CD14-positive monocyte (primary cell): ENCODE measurements at regions not wholly inside any gene's neighbourhood (a gene's known extent, or its start where the extent isn't known, plus 50 kb on each side); places are given as distances from the start of the nearest gene placed in this dataset.

ENCODE experiments used
- DNase-seq, 3 donors: peaks; one replicate each; pipeline ENCODE4 v3.0.0-alpha.2; 2011 to 2022
- H2AFZ ChIP-seq: 2 replicates; pipeline ENCODE4 v1.6.0; 2012; ENCODE audit warnings: mild to moderate bottlenecking, low read depth, low read length, inconsistent platforms; ENCODE audit not compliant: insufficient read depth, poor library complexity, severe bottlenecking
- H3K27ac ChIP-seq, 2 donors: 1 replicate in 1 of 2; 2 replicates in 1 of 2; pipeline ENCODE4 v1.5.1; 2012 to 2013; ENCODE audit warnings: low read length in 2 of 2, control low read depth in 1 of 2, inconsistent platforms in 1 of 2, low read depth in 1 of 2, mild to moderate bottlenecking in 1 of 2
- H3K27me3 ChIP-seq, 2 donors: one replicate each; pipeline versions ENCODE4 v1.6.0 to v1.6.1; 2011 to 2013; ENCODE audit warnings: low read length in 2 of 2; ENCODE audit not compliant: control insufficient read depth in 2 of 2, insufficient read depth in 2 of 2
- H3K36me3 ChIP-seq, 2 donors: replicated peaks in 1 of 2; 1 replicate in 1 of 2; 2 replicates in 1 of 2; pipeline versions ENCODE4 v1.5.1 to v1.6.1; 2012 to 2013; ENCODE audit warnings: low read length in 2 of 2, control low read depth in 1 of 2, inconsistent platforms in 1 of 2, mild to moderate bottlenecking in 1 of 2; ENCODE audit not compliant: insufficient read depth in 2 of 2, control insufficient read depth in 1 of 2
- H3K4me1 ChIP-seq, 2 donors: 1 replicate in 1 of 2; 2 replicates in 1 of 2; pipeline versions ENCODE4 v1.5.1 to v1.6.1; 2012 to 2013; ENCODE audit warnings: low read length in 2 of 2, control low read depth in 1 of 2, inconsistent platforms in 1 of 2, mild to moderate bottlenecking in 1 of 2, moderate library complexity in 1 of 2; ENCODE audit not compliant: insufficient read depth in 2 of 2, control insufficient read depth in 1 of 2
- H3K4me2 ChIP-seq: replicated peaks from 2 replicates; pipeline ENCODE3; 2012; ENCODE audit warnings: low read length, moderate library complexity, mild to moderate bottlenecking; ENCODE audit not compliant: poor library complexity, severe bottlenecking; ENCODE audit errors: extremely low read depth
- H3K4me3 ChIP-seq, 3 experiments: fragments of 200-600 bp in 1 of 3; sonication (generic) in 1 of 3; replicated peaks in 1 of 3; 1 replicate in 2 of 3; 2 replicates in 1 of 3; pipeline ENCODE4 v1.5.1; 2011 to 2013; ENCODE audit warnings: low read length in 3 of 3, mild to moderate bottlenecking in 3 of 3, control low read depth in 2 of 3, low read depth in 2 of 3, inconsistent platforms in 1 of 3, moderate library complexity in 1 of 3
- H3K79me2 ChIP-seq: 2 replicates; pipeline ENCODE4 v1.6.0; 2012; ENCODE audit warnings: mild to moderate bottlenecking, control low read depth, inconsistent platforms, low read length, moderate library complexity; ENCODE audit not compliant: insufficient read depth
- H3K9ac ChIP-seq: 2 replicates; pipeline ENCODE4 v1.6.0; 2017; ENCODE audit warnings: low read length, mild to moderate bottlenecking; ENCODE audit not compliant: insufficient read depth, poor library complexity, severe bottlenecking
- H3K9me3 ChIP-seq, 2 donors: replicated peaks in 1 of 2; 1 replicate in 1 of 2; 2 replicates in 1 of 2; pipeline versions ENCODE4 v1.5.1 to v1.6.1; 2012 to 2013; ENCODE audit warnings: low read length in 2 of 2, control low read depth in 1 of 2; ENCODE audit not compliant: control insufficient read depth in 1 of 2, insufficient read depth in 1 of 2
- H4K20me1 ChIP-seq: 2 replicates; pipeline ENCODE4 v1.6.0; 2012; ENCODE audit warnings: mild to moderate bottlenecking, low read length, control low read depth, moderate library complexity; ENCODE audit not compliant: insufficient read depth
- H3K27ac Mint-ChIP-seq, 7 donors: one replicate each; pipeline ENCODE4 v1.8.0; 2020; ENCODE audit warnings: mild to moderate bottlenecking in 7 of 7, mixed read lengths in 7 of 7, moderate library complexity in 6 of 7, inconsistent platforms in 2 of 7
- H3K27me3 Mint-ChIP-seq, 3 donors: one replicate each; pipeline ENCODE4 v1.8.0; 2021 to 2022; ENCODE audit warnings: low read depth in 3 of 3, mild to moderate bottlenecking in 3 of 3, mixed read lengths in 3 of 3, moderate library complexity in 3 of 3, inconsistent platforms in 1 of 3
- H3K36me3 Mint-ChIP-seq, 2 donors: one replicate each; pipeline ENCODE4 v1.8.0; 2020; ENCODE audit warnings: mixed read lengths in 2 of 2, inconsistent platforms in 1 of 2, mild to moderate bottlenecking in 1 of 2
- H3K4me1 Mint-ChIP-seq: one replicate; pipeline ENCODE4 v1.8.0; 2020; ENCODE audit warnings: mild to moderate bottlenecking, mixed read lengths
- H3K4me3 Mint-ChIP-seq, 2 donors: one replicate each; pipeline ENCODE4 v1.8.0; 2020; ENCODE audit warnings: mild to moderate bottlenecking in 2 of 2, mixed read lengths in 2 of 2, moderate library complexity in 1 of 2
- H3K9me3 Mint-ChIP-seq, 7 donors: one replicate each; pipeline ENCODE4 v1.8.0; 2020 to 2022; ENCODE audit warnings: mixed read lengths in 7 of 7, mild to moderate bottlenecking in 6 of 7, moderate library complexity in 6 of 7, inconsistent platforms in 2 of 7
- CTCF ChIP-seq: fragments of 200-600 bp; IDR thresholded peaks from one replicate; pipeline ENCODE4 v1.8.0; 2022; ENCODE audit warnings: antibody characterized with exemption, mild to moderate bottlenecking
- WGBS: methylation state at CpG from one replicate; pipeline ENCODE4 v1.1.5; 2013; ENCODE audit warnings: missing lambda C conversion rate; ENCODE audit not compliant: insufficient coverage; 5-methylcytosine and 5-hydroxymethylcytosine counted together
- intact Hi-C, 2 donors: fragments of 100-400 bp; cut with micrococcal nuclease; formaldehyde crosslinking; loops; one replicate each; pipeline versions ENCODE4 v1.15.0 to v1.15.1; 2023

- no peak overlapping the region for H3K4me3 Mint-ChIP-seq
- Histone ChIP-seq H3K27ac (no peak overlapping the region), H3K4me1 (no peaks in the 10 kb centered on the region), H2AFZ (no peak overlapping the region), H4K20me1 (no peaks in the 10 kb centered on the region), H3K36me3 (no peaks in the 10 kb centered on the region), H3K79me2 (no peaks in the 10 kb centered on the region), H3K9ac (no peak overlapping the region), H3K27me3 (no peaks in the 10 kb centered on the region), H3K9me3 (peaks cover 0 to 4% of the 10 kb centered on the region in 2 donors), H3K4me3 (no peak overlapping the region), H3K4me2 (no peak overlapping the region)
- TF ChIP-seq CTCF = no peak
- no peaks in the 10 kb centered on the region for H3K4me1 Mint-ChIP-seq
- no peaks in the 10 kb centered on the region for H3K36me3 Mint-ChIP-seq
- intact Hi-C loops = no loop called here
- no peak for DNase-seq
- WGBS = no CpG with 5 or more reads among the region's 2 CpGs
- H3K9me3 Mint-ChIP-seq = peaks cover 0 to 3% (median 0%) of the 10 kb centered on the region in 7 donors
- H3K27me3 Mint-ChIP-seq = peaks cover 0 to 5% (median 2%) of the 10 kb centered on the region in 3 donors
- no peak overlapping the region for H3K27ac Mint-ChIP-seq
Observed at GRCh38 chr12:70982991-70983390, 62.5 kb upstream of the PTPRR start.

GRCh38 chr12:70982286-70982685 is 61.7 kb upstream of the PTPRR start:
- no peak for TF ChIP-seq CTCF
- Mint-ChIP-seq H3K4me3 (no peak overlapping the region), H3K27ac (no peak overlapping the region), H3K9me3 (peaks cover 0 to 3% (median 0%) of the 10 kb centered on the region in 7 donors), H3K36me3 (no peaks in the 10 kb centered on the region), H3K27me3 (peaks cover 0 to 5% (median 2%) of the 10 kb centered on the region in 3 donors), H3K4me1 (no peaks in the 10 kb centered on the region)
- no peak for DNase-seq
- no peak overlapping the region for H3K27ac ChIP-seq
- H3K79me2 ChIP-seq = no peaks in the 10 kb centered on the region
- H3K4me2 ChIP-seq = no peak overlapping the region
- H3K9me3 ChIP-seq = no peaks in the 10 kb centered on the region
- no peak overlapping the region for H2AFZ ChIP-seq
- no peaks in the 10 kb centered on the region for H3K4me1 ChIP-seq
- 100% methylated on average over 1 of the region's 2 CpGs for WGBS
- H4K20me1 ChIP-seq = no peaks in the 10 kb centered on the region
- intact Hi-C loops = no loop called here
- H3K9ac ChIP-seq = no peak overlapping the region
- no peaks in the 10 kb centered on the region for H3K27me3 ChIP-seq
- no peak overlapping the region for H3K4me3 ChIP-seq
- no peaks in the 10 kb centered on the region for H3K36me3 ChIP-seq
